Endothelial cell of umbilical vein (primary cell): ENCODE measurements at regions not wholly inside any gene's neighbourhood (a gene's known extent, or its start where the extent isn't known, plus 50 kb on each side); places are given as distances from the start of the nearest gene placed in this dataset.

Source experiments
- BruUV-seq: library from RNA; stranded (reverse); fragments of 400-500 nt; replicated peaks from 2 replicates; lab custom pipeline; 2021; lab: Mats Ljungman, UMichigan
- CTCF ChIA-PET: fragments of 300-600, 350-600 bp; sonication (Branson Sonifier 250); formaldehyde crosslinking; loops from one replicate; lab custom pipeline; 2021; ENCODE audit warnings: antibody characterized with exemption, inconsistent platforms; lab: Charles Lee
- POLR2A ChIA-PET: fragments of 300-600, 350-600 bp; sonication (Branson Sonifier 250); formaldehyde crosslinking; loops from one replicate; lab custom pipeline; 2021; ENCODE audit warnings: antibody characterized with exemption, inconsistent platforms; lab: Charles Lee
- DNase-seq: peaks from one replicate; pipeline ENCODE4 v3.0.0-alpha.2; 2011; ENCODE audit warnings: low read depth, low spot score
- FAIRE-seq: peaks from 2 replicates; lab custom pipeline; 2011; peaks lifted over from hg19 to GRCh38; lab: Jason Lieb, UNC
- H2AFZ ChIP-seq: 2 replicates; pipeline ENCODE4 v1.6.0; 2012; ENCODE audit warnings: low read depth, low read length, control low read depth, inconsistent platforms
- H3K27ac ChIP-seq: 2 replicates; pipeline ENCODE4 v1.5.1; 2011; ENCODE audit warnings: low read depth, mild to moderate bottlenecking, control low read depth, low read length, moderate library complexity; ENCODE audit not compliant: insufficient read depth
- H3K27me3 ChIP-seq, 2 experiments: 2 replicates each; pipeline versions ENCODE4 v1.6.0 to v1.6.1; 2011; ENCODE audit warnings: low read length in 2 of 2, mixed read lengths in 1 of 2; ENCODE audit not compliant: control insufficient read depth in 2 of 2, insufficient read depth in 2 of 2
- H3K36me3 ChIP-seq, 2 experiments: 2 replicates in 1 of 2; 3 replicates in 1 of 2; pipeline ENCODE4 v1.5.1; 2011; ENCODE audit warnings: low read length in 2 of 2, mild to moderate bottlenecking in 1 of 2, moderate library complexity in 1 of 2; ENCODE audit not compliant: control insufficient read depth in 2 of 2, insufficient read depth in 2 of 2; ENCODE audit errors: extremely low read depth in 1 of 2
- H3K4me1 ChIP-seq: 3 replicates; pipeline ENCODE4 v1.5.1; 2011; ENCODE audit warnings: mild to moderate bottlenecking, low read length; ENCODE audit not compliant: control insufficient read depth, insufficient read depth; ENCODE audit errors: extremely low read depth
- H3K4me2 ChIP-seq: 2 replicates; pipeline ENCODE4 v1.6.1; 2011; ENCODE audit warnings: low read length, control low read depth, mixed read lengths; ENCODE audit not compliant: insufficient read depth
- H3K4me3 ChIP-seq, 3 experiments: fragments of 200-600 bp in 1 of 3; sonication (generic), shearing (Covaris generic) in 1 of 3; replicated peaks in 1 of 3; 2 replicates each; pipeline ENCODE4 v1.5.1; 2011 to 2016; ENCODE audit warnings: control low read depth in 3 of 3, low read length in 3 of 3, mild to moderate bottlenecking in 2 of 3, inconsistent platforms in 1 of 3, low read depth in 1 of 3, moderate library complexity in 1 of 3; ENCODE audit not compliant: insufficient read depth in 1 of 3
- H3K79me2 ChIP-seq: 2 replicates; pipeline ENCODE4 v1.6.0; 2012; ENCODE audit warnings: low read length, inconsistent platforms; ENCODE audit not compliant: control insufficient read depth, insufficient read depth
- H3K9ac ChIP-seq: replicated peaks from 2 replicates; pipeline ENCODE3; 2011; ENCODE audit warnings: low read length, control low read depth; ENCODE audit not compliant: insufficient read depth; ENCODE audit errors: extremely low read depth
- H3K9me1 ChIP-seq: replicated peaks from 3 replicates; pipeline ENCODE4 v1.6.0; 2011; ENCODE audit warnings: mild to moderate bottlenecking, low read length; ENCODE audit not compliant: control insufficient read depth, insufficient read depth; ENCODE audit errors: extremely low read depth
- H3K9me3 ChIP-seq: replicated peaks from 2 replicates; pipeline ENCODE4 v1.5.1; 2012; ENCODE audit warnings: low read length, inconsistent platforms; ENCODE audit not compliant: control insufficient read depth, insufficient read depth
- H4K20me1 ChIP-seq: replicated peaks from 2 replicates; pipeline ENCODE3; 2011; ENCODE audit warnings: mild to moderate bottlenecking, low read length; ENCODE audit not compliant: control insufficient read depth, insufficient read depth; ENCODE audit errors: extremely low read depth
- EZH2 ChIP-seq: IDR thresholded peaks from 2 replicates; pipeline ENCODE4 v1.6.1; 2012; ENCODE audit warnings: borderline replicate concordance, low read depth, mild to moderate bottlenecking, moderate library complexity, low read length, inconsistent platforms; ENCODE audit not compliant: severe bottlenecking
- GATA2 ChIP-seq: IDR thresholded peaks from 2 replicates; pipeline ENCODE4 v1.7.0; 2011; ENCODE audit warnings: low read depth, mild to moderate bottlenecking, moderate library complexity, mixed read lengths, low read length; ENCODE audit not compliant: insufficient read length, insufficient read depth
- JUN ChIP-seq: IDR thresholded peaks from 2 replicates; pipeline ENCODE4 v1.6.1; 2011; ENCODE audit warnings: borderline replicate concordance, low read depth; ENCODE audit not compliant: insufficient read length, insufficient read depth
- MAX ChIP-seq: IDR thresholded peaks from 2 replicates; pipeline ENCODE4 v1.6.1; 2011; ENCODE audit not compliant: insufficient read depth, insufficient read length
- MYC ChIP-seq: IDR thresholded peaks from one replicate; pipeline ENCODE4 v1.6.1; 2011; ENCODE audit warnings: mild to moderate bottlenecking, low read depth, low read length
- POLR2AphosphoS5 ChIP-seq: IDR thresholded peaks from 2 replicates; pipeline ENCODE4 v1.6.1; 2012; ENCODE audit warnings: low read depth, mild to moderate bottlenecking, control low read depth, low read length, moderate library complexity; ENCODE audit not compliant: insufficient read depth
- dilution Hi-C: fragments of 300-500 bp; cut with MboI; formaldehyde crosslinking; loops from one replicate; pipeline ENCODE4 v1.15.0; 2019; ENCODE audit warnings: low sequenced_read_pairs; ENCODE audit not compliant: extremely low pct_ligation_motif_present
- intact Hi-C: fragments of 100-400 bp; cut with micrococcal nuclease; formaldehyde crosslinking; loops from one replicate; pipeline ENCODE4 v1.10.0; 2022
- TF ChIP-seq, protein P1 (sequence below), 2 donors: IDR thresholded peaks; 1 replicate in 1 of 2; 2 replicates in 1 of 2; pipeline ENCODE4 v1.5.1; 2011; ENCODE audit warnings: low read length in 2 of 2, mild to moderate bottlenecking in 2 of 2, moderate library complexity in 2 of 2, control low read depth in 1 of 2, inconsistent platforms in 1 of 2, low read depth in 1 of 2; ENCODE audit not compliant: insufficient read depth in 1 of 2; ENCODE audit errors: extremely low read depth in 1 of 2

- Histone ChIP-seq H3K4me1 (no peaks in the 10 kb centered on the region), H3K4me3 (no peak overlapping the region), H4K20me1 (no peaks in the 10 kb centered on the region), H3K9me3 (no peaks in the 10 kb centered on the region), H3K27ac (no peak overlapping the region), H3K9me1 (no peaks in the 10 kb centered on the region), H3K4me2 (no peak overlapping the region), H3K9ac (no peak overlapping the region), H3K27me3 (no peaks in the 10 kb centered on the region), H2AFZ (no peak overlapping the region), H3K79me2 (no peaks in the 10 kb centered on the region), H3K36me3 (no peaks in the 10 kb centered on the region)
- peak; percentile 43 for FAIRE-seq
- CTCF ChIA-PET: interaction anchor here (0.7 to 1.3 kb wide), 2 partner anchors 13 to 92 kb away, joined by 3 to 4 read pairs; no protein-coding TSS in a partner anchor
- intact Hi-C loops (no loop called here), dilution Hi-C loops (no loop called here)
- POLR2A ChIA-PET: no interaction called here
- no peak for DNase-seq
- BruUV-seq: no TSS peak
- TF ChIP-seq GATA2 (no peak), MYC (no peak), MAX (no peak), JUN (no peak), POLR2AphosphoS5 (no peak), EZH2 (no peak)
- TF ChIP-seq, protein P1, sequence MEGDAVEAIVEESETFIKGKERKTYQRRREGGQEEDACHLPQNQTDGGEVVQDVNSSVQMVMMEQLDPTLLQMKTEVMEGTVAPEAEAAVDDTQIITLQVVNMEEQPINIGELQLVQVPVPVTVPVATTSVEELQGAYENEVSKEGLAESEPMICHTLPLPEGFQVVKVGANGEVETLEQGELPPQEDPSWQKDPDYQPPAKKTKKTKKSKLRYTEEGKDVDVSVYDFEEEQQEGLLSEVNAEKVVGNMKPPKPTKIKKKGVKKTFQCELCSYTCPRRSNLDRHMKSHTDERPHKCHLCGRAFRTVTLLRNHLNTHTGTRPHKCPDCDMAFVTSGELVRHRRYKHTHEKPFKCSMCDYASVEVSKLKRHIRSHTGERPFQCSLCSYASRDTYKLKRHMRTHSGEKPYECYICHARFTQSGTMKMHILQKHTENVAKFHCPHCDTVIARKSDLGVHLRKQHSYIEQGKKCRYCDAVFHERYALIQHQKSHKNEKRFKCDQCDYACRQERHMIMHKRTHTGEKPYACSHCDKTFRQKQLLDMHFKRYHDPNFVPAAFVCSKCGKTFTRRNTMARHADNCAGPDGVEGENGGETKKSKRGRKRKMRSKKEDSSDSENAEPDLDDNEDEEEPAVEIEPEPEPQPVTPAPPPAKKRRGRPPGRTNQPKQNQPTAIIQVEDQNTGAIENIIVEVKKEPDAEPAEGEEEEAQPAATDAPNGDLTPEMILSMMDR (IDR thresholded peaks at IDR 0.05; ENCODE audit: extremely low read depth in 1 of 2, insufficient read depth in 1 of 2, low read depth in 1 of 2, low read length in 2 of 2): no peak
These were observed 72.0 kb upstream of the MED14 start for GRCh38 chrX:40807384-40807783.
